ENCODE measurements at regions not wholly inside any gene's neighbourhood (a gene's known extent, or its start where the extent isn't known, plus 50 kb on each side); places are given as distances from the start of the nearest gene placed in this dataset.
"Not testable (repeated sequence)": the region's sequence is repeated elsewhere in the genome, so short reads cannot be mapped to it uniquely, and the experiment has no call there.

- no peak for DNase-seq
Measured at GRCh38 chr14:87034680-87035079, 958.3 kb downstream of the GALC start.

- no peak for DNase-seq
Measured at GRCh38 chr14:87030197-87030596, 962.8 kb downstream of the GALC start.

GRCh38 chr14:87020106-87020505 is 972.9 kb downstream of the GALC start:
- not testable (repeated sequence) for DNase-seq

GRCh38 chr14:87018294-87018693 is 974.7 kb downstream of the GALC start:
- no peak for DNase-seq

GRCh38 chr14:87017335-87017734 is 975.6 kb downstream of the GALC start:
- DNase-seq = no peak

GRCh38 chr14:87014856-87015255 is 978.1 kb downstream of the GALC start:
- no peak for DNase-seq

- no peak for DNase-seq
Measured at GRCh38 chr14:87013583-87013982, 979.4 kb downstream of the GALC start.

- no peak for DNase-seq
Measured at GRCh38 chr14:87008965-87009364, 984.0 kb downstream of the GALC start.

- no peak for DNase-seq
Measured at GRCh38 chr14:87005280-87005679, 987.7 kb downstream of the GALC start.

- DNase-seq = no peak
Measured at GRCh38 chr14:87002776-87003175, 990.2 kb downstream of the GALC start.

- DNase-seq = no peak
Measured at GRCh38 chr14:87001333-87001732, 991.6 kb downstream of the GALC start.

GRCh38 chr14:87000081-87000480 is 992.9 kb downstream of the GALC start:
- no peak for DNase-seq

- no peak for DNase-seq
Measured at GRCh38 chr14:86999036-86999435, 993.9 kb downstream of the GALC start.

GRCh38 chr14:86997271-86997670 is 995.7 kb downstream of the GALC start:
- DNase-seq = no peak

GRCh38 chr14:86990396-86990795 is 1002.6 kb downstream of the GALC start:
- DNase-seq = no peak

- DNase-seq = no peak
Measured at GRCh38 chr14:86989285-86989684, 1003.7 kb downstream of the GALC start.

- no peak for DNase-seq
Measured at GRCh38 chr14:86987966-86988365, 1005.0 kb downstream of the GALC start.

GRCh38 chr14:86973177-86973576 is 1019.8 kb downstream of the GALC start:
- DNase-seq = no peak

GRCh38 chr14:86971292-86971691 is 1021.7 kb downstream of the GALC start:
- DNase-seq = no peak

- no peak for DNase-seq
Measured at GRCh38 chr14:86961106-86961716, 1031.8 kb downstream of the GALC start.

GRCh38 chr14:86955771-86956354 is 1037.1 kb downstream of the GALC start:
- DNase-seq = no peak

- DNase-seq = no peak
Measured at GRCh38 chr14:86954623-86955022, 1038.4 kb downstream of the GALC start.

GRCh38 chr14:86946446-86946845 is 1046.5 kb downstream of the GALC start:
- no peak for DNase-seq

- DNase-seq = no peak
Measured at GRCh38 chr14:86944434-86944833, 1048.5 kb downstream of the GALC start.
